ENCODE measurements at regions not wholly inside any gene's neighbourhood (a gene's known extent, or its start where the extent isn't known, plus 50 kb on each side); places are given as distances from the start of the nearest gene placed in this dataset.

DNA sequence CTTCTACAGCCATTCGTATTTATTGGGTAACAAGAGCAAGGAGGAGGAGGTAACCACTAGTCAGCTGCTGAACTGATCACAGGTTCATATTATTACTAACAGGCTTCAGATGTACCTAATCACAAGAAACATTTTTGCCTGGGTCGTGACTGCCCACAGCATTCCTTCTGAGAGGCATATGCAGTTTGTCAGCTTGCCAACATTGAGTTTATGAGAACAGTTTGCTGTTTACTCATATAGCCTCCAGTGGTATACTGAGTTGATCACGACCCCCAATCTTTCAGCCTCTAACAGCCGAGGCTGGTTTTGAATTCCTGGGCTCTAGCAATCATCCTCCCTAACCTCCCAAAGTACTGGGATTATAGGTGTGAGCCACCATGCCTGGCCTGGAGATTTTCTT, 693.6 kb downstream of the TLE1 start:
- no peak overlapping the region for H2BK120ac ChIP-seq (replicated peaks; ENCODE audit: low read depth, low read length)
- no peak overlapping the region for H2BK15ac ChIP-seq (ENCODE audit: low read length)
- CTCF ChIA-PET (ENCODE audit: partially characterized antibody), result no interaction called here
- no peak overlapping the region for H3K23ac ChIP-seq (ENCODE audit: insufficient read length)
- DNase-seq (ENCODE audit: low read depth in 1 of 2, low spot score in 2 of 2), result no peak
- no peak overlapping the region for H2AFZ ChIP-seq (ENCODE audit: low read length)
- no peak overlapping the region for H2BK20ac ChIP-seq (ENCODE audit: low read length)
- no peak for TF ChIP-seq SIRT6 (IDR thresholded peaks at IDR 0.05; ENCODE audit: low read length)
- TF ChIP-seq RFX5 (IDR thresholded peaks at IDR 0.05; ENCODE audit: borderline replicate concordance, low read depth, low read length), result no peak
- no peak for TF ChIP-seq CBX5 (IDR thresholded peaks at IDR 0.05; ENCODE audit: low read depth, low read length)
- TF ChIP-seq KDM5A (IDR thresholded peaks at IDR 0.05; ENCODE audit: low read length), result no peak
- no peak for TF ChIP-seq SUZ12 (IDR thresholded peaks at IDR 0.05; ENCODE audit: low read length)
- TF ChIP-seq SP4 (IDR thresholded peaks at IDR 0.05; ENCODE audit: low read length), result no peak
- TF ChIP-seq HDAC2 (IDR thresholded peaks at IDR 0.05; ENCODE audit: borderline replicate concordance in 1 of 2, low read depth in 2 of 2, low read length in 2 of 2), result no peak
- no peak for TF ChIP-seq SIN3A (conservative IDR thresholded peaks at IDR 0.05 in 1 of 2, IDR thresholded peaks at IDR 0.05 in 1 of 2; ENCODE audit: low read depth in 1 of 2, low read length in 2 of 2)
- TF ChIP-seq GTF2F1 (IDR thresholded peaks at IDR 0.05; ENCODE audit: borderline replicate concordance, low read depth, low read length), result no peak
- TF ChIP-seq, protein P1, sequence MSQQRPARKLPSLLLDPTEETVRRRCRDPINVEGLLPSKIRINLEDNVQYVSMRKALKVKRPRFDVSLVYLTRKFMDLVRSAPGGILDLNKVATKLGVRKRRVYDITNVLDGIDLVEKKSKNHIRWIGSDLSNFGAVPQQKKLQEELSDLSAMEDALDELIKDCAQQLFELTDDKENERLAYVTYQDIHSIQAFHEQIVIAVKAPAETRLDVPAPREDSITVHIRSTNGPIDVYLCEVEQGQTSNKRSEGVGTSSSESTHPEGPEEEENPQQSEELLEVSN (IDR thresholded peaks at IDR 0.05), result no peak
- no peak overlapping the region for H4K8ac ChIP-seq (ENCODE audit: extremely low read depth, insufficient read depth, low read length)
- no peaks in the 10 kb centered on the region; the same call in 1 of the 2 replicates for H3K23me2 ChIP-seq (ENCODE audit: low read depth, low read length)
- no peak overlapping the region; the same call in 1 of the 2 replicates for H3K27ac ChIP-seq (ENCODE audit: low read depth, low read length)
- no peak overlapping the region for H2AK5ac ChIP-seq (ENCODE audit: low read depth, low read length)
- no peaks in the 10 kb centered on the region for H3K79me2 ChIP-seq (ENCODE audit: control insufficient read depth in 1 of 2, insufficient read depth in 2 of 2, low read length in 2 of 2)
- H3K56ac ChIP-seq (replicated peaks; ENCODE audit: insufficient read length, low read depth, low read length), result no peak overlapping the region
- H4K91ac ChIP-seq (replicated peaks; ENCODE audit: insufficient read length, low read length), result no peak overlapping the region
- no peaks in the 10 kb centered on the region for H3K9me3 ChIP-seq (ENCODE audit: insufficient read depth in 2 of 2, low read depth in 1 of 2, low read length in 1 of 2)
- no peaks in the 10 kb centered on the region for H3K36me3 ChIP-seq (ENCODE audit: control insufficient read depth in 2 of 4, insufficient read depth in 4 of 4, low read length in 3 of 4)
- H3K79me1 ChIP-seq (ENCODE audit: low read depth, low read length), result no peaks in the 10 kb centered on the region
- H3K4ac ChIP-seq (replicated peaks; ENCODE audit: insufficient read length, low read depth, low read length), result no peak overlapping the region
- WGBS, 2 experiments (ENCODE audit: extremely low coverage in 1 of 2, insufficient coverage in 1 of 2, insufficient read length in 1 of 2, insufficient replicate concordance in 2 of 2, low coverage in 1 of 2, low lambda C conversion rate in 2 of 2, missing lambda C conversion rate in 1 of 2), result 90% methylated on average over 4 of the region's 4 CpGs; no CpG with 5 or more reads in 1 of the 2 experiments
- no peaks in the 10 kb centered on the region for H3K27me3 ChIP-seq (replicated peaks in 1 of 4; ENCODE audit: control insufficient read depth in 3 of 4, extremely low read depth in 1 of 4, insufficient read depth in 3 of 4, low read length in 3 of 4)
- H3K4me3 ChIP-seq (ENCODE audit: extremely low read depth in 1 of 4, insufficient read depth in 2 of 4, low read depth in 3 of 4, low read length in 4 of 4), result no peak overlapping the region
- H3K14ac ChIP-seq (ENCODE audit: insufficient read length), result no peak overlapping the region
- no peak overlapping the region for H2BK5ac ChIP-seq (ENCODE audit: low read depth, low read length)
- H2BK12ac ChIP-seq (ENCODE audit: low read depth, low read length), result no peak overlapping the region
- no peak overlapping the region for H3K9ac ChIP-seq (replicated peaks in 1 of 4; ENCODE audit: extremely low read depth in 1 of 4, low read depth in 3 of 4, low read length in 3 of 4)
- no peaks in the 10 kb centered on the region for H3K4me1 ChIP-seq (replicated peaks in 1 of 4; ENCODE audit: control insufficient read depth in 3 of 4, insufficient read depth in 4 of 4, low read length in 3 of 4)
- no peak overlapping the region for H4K5ac ChIP-seq (ENCODE audit: insufficient read length, low read depth, low read length)
- POLR2A ChIA-PET (ENCODE audit: partially characterized antibody), result no interaction called here
- no peak overlapping the region for H3K4me2 ChIP-seq (ENCODE audit: insufficient read depth in 1 of 2, low read depth in 2 of 2, low read length in 2 of 2)
- H4K20me1 ChIP-seq (replicated peaks in 1 of 2; ENCODE audit: control insufficient read depth in 1 of 2, insufficient read depth in 2 of 2, low read length in 2 of 2), result no peaks in the 10 kb centered on the region
- H3K18ac ChIP-seq (ENCODE audit: extremely low read depth, low read length), result no peak overlapping the region
- no peak for FAIRE-seq
